NCI-H1694 (cell line): ENCODE measurements at regions not wholly inside any gene's neighbourhood (a gene's known extent, or its start where the extent isn't known, plus 50 kb on each side); places are given as distances from the start of the nearest gene placed in this dataset.
"Not testable (repeated sequence)": the region's sequence is repeated elsewhere in the genome, so short reads cannot be mapped to it uniquely, and the experiment has no call there.

Source experiments
- DNase-seq: peaks from one replicate; lab custom pipeline; 2025; lab: John Stamatoyannopoulos, UW

DNA sequence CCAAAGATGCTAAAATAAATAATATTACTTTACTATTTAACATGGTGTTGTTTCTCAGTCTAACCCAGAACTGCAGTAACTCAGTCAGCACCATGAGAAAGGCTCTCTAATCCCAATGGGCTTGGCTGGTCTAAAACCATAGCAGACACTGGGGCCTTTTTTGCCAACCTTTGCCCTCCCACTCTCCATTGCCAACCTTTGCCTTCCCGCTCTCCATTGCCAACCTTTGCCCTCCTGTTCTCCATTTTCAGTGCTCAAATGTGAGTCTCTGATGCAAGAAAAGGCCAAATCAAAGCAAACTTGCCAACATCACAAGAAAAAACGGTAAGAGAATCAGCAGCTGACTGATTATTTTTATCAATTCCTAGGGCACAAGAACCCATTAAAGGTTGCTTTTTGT lies 1681.2 kb downstream of the SLITRK5 start:
- no peak for DNase-seq

DNA sequence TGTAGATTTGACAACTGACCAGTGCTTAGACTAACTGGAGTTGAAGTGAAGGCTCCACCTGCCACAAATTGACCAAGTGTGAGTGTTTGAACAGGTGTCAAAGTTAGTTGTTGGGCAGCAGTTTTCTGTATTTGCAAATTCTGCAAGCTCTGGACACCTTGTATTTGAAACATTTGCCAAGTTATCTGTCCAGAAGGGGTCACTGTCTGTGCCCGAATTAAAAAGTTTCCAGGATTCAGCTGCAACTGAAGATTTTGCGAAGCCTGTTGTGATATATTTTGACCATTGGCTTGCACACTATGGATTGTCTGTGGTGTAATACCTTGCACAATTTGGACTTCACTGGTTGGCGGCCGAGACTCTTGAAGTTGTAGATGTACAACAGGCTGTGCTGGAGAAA lies 1690.7 kb downstream of the SLITRK5 start:
- no peak for DNase-seq

DNA sequence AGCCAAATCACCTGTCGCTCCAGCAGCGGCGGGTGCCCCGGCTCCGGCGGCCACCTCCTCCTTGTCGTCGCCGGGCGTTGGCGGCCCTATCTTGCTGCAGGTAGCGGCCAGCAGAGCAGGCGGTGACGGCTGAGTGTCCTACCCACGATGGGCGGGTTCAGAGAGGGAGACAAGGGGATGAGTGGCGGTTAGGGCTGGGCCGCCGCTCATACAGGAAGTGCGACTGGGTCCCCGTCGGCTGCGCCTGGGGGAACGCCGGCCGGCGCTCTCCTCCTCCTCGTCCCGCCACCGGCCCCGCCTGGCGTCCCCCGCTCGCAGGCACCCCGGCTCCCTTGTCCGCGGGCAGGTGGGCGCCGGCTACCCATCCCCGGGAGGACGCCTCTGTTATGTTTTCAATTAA lies 1692.0 kb downstream of the SLITRK5 start:
- no peak for DNase-seq

DNA sequence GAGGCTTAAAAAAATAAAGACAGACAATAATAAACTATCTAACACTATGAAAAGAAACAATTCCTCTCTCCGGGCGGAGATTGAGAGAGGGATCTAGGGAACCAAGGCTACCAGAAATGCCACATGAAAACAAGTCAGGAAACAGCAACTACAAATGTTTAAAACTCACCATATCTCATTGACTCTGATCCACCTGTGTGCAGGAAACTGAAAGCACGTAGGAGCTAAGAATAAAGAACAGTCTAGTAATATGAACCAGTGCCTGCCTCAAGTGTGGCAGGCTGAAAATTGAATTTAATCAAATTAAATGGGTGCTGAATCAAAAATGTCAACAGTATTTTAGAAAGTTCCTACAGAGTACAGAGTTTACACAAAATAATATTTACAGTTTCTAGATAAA lies 1701.0 kb downstream of the SLITRK5 start:
- DNase-seq, result no peak

DNA sequence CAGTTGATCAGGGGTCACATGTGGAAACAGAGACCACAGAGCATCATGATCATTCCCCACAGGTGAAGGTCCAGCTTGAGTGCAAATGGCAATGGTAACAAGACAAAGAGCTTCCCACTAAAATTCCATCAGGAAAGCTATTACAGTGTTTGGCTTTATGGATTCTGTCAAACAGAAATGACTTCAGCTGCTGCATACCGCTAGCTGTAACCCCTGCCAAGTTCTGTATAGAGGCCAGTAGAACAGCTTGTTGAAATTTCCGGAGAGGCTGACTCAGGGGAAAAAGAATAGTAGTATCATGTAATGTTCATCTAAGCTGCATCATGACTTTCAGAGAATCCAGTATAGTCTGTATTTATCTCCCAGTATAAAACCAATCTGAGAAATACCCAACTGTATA lies 1704.7 kb downstream of the SLITRK5 start:
- DNase-seq, result no peak

DNA sequence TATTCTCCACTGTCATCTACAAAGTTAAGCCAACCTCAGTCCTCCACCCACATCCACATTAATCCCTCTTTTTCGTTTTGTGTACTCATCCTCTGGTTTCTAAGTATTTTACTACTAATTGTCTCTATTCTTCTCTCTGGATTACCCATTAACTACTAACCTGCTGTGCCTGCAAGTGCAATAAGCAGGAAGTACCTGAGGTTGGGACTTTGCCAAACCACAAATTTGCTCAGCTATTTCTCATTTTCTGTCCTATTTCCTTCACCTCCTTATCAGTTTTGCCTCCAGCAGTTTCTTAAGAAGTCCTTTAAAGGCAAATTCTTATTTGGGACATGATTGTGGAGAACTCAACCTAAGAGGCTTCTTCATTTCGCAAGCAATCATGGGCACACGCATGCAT lies 1708.9 kb downstream of the SLITRK5 start:
- no peak for DNase-seq

DNA sequence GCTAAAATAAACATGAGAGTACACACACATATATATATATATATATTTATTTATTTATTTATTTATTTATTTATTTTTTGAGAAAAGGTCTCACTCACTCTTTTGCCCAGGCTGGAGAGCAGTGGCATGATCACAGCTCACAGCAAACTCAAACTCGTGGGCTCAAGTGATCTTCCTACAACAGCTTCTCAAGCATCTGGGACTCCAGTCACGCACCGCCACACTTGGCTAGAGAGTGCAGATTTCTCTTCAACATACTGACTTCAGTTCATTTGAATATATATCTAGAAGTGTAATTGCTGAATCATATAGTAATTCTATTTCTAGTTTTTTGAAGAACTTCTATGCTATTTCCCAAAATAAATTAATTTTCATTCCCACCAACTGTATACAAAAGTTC lies 1711.8 kb downstream of the SLITRK5 start:
- DNase-seq, result no peak

DNA sequence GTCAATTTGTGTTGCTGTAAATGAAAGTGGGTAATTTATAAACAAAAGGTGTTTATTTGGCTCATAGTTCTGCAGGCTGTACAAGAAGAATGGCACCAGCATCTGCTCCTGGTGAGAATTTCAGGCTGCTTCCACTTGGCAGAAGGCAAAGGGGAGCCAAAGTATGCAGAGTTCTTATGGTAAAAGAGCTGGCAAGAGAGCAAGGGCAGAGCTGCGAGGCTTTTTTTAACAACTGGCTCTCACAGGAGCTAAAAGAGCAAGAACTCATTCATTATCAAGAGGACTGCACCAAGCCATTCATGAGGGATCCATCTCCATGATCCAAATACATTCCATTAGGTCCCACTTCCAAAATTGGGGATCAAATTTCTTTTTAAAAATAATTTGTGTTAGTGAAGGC lies 1712.7 kb downstream of the SLITRK5 start:
- DNase-seq, result no peak

DNA sequence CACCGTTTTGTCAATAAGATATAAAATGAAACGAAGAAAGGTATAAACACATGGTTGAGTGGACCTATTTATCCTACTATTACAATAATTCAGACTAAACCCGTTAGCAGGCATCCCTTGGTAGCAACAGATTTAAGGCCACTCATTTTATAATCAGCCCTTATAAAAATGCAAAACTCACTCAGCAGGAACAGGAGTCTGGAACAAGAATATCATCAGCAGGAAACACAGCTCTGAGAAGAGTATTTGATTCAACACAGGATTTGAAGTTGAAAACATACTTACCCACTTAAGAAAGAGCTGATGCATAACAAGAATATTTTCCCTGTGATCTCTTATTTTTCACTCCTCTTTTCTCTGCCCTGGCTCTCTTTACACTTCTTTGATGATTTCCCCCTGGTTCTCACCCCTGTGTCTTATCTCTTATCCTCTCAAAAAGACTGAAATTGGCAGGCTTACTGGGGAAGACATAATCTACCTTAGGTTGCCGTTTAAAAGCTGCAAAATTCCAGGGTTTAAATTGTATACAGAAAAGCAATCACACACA lies 1722.7 kb downstream of the SLITRK5 start:
- DNase-seq, result no peak

DNA sequence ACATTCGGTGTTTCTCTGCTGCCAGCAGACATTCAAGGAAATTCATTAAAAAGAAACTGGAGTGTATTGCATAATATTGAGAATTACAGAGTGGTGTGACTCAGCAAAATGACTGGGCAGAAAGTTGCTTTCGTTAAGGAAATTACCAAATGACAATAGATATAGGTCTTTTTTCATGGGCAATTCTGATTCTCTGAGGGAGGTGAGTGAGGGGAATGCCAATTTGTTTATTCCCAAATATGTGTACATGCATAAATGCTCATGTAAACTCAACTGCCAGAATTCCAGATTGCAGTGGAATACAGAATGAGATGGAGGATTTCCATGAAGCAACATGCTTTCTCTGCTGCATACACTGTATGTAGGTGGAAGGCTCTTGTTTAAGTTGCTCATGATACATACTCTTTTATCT lies 1730.1 kb downstream of the SLITRK5 start:
- DNase-seq, result no peak

DNA sequence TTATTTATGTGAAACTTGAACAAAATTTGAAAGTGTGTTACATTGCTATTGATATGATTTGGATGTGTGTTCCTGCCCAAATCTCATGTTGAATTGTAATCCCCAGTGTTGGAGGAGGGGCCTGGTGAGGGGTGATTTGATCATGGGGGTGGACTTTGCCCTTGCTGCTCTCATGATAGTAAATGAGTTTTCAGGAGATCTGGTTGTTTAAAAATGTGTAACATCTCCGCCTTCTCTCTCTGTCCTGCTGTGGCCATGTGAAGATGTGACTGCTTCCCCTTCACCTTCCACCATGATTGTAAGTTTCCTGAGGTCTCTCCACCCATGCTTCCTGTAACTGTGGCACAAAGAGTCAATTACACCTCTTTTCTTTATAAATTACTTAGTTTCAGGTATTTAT lies 1731.0 kb downstream of the SLITRK5 start:
- DNase-seq, result no peak

DNA sequence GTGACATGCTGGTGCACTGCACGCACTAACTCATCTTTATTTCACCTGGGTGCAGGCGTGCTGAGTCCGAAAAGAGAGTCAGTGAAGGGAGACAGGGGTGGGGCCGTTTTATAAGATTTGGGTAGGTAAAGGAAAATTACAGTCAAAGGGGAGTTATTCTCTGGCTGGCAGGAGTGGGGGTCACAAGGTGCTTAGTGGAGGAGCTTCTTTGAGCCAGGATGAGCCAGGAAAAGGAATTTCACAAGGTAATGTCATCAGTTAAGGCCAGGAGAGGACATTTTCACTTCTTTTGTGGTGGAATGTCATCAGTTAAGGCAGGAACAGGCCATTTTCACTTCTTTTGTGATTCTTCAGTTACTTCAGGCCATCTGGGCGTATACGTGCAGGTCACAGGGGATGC lies 1734.9 kb downstream of the SLITRK5 start:
- not testable (repeated sequence) for DNase-seq

DNA sequence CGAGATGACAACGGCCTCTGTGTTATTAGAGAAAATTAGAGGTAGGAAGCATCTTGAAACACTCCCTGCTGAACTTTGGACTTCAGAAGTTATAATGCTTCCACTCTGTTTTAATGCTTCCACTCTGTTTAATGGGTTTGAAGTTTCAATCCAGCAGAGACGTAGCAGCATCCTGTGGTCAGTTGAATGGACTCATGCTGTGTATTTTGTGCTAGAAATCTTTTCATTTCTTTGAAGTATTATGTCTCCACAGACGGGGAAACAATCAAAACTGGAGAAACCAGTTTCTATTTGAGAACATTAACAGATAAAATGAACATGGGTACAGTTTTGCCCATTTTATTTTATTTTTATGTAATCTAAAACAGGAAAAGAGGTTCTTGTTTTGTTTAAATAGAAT lies 1736.2 kb downstream of the SLITRK5 start:
- DNase-seq, result no peak

DNA sequence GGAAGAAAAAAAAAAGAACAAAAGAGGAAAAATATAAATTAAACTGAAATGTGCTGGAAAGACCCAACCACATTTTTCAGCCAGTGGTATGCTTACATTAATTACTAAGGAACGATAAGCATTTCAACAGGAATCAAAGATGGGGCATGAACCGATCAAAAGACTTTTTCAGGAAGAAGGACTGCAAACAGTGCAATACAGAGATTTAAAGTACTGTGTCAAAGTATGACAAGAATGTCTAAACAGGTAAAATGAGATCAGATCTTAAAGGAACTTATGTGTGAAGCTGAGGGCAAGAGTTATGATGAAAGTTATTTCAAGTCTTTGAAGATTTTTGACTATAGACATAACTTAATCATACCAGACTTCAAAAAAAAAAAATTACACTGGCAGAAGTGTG lies 1761.8 kb downstream of the SLITRK5 start:
- DNase-seq, result no peak

DNA sequence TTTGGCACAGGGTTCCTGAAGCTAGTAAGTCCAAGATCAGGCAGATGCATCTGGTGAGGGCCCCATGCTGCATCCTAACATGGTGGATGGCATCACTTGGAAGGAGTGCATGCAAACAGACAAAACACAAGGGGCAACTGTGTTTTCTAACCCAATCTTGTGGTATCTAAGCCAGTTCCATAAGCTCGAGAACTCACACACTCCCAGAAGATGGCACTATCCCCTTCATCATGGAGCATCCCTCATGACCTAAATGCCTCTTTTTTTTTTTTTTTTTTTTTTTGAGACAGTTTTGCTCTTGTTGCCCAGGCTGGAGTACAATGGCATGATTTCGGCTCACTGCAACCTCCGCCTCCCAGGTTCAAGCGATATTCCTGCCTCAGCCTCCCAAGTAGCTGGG lies 1763.5 kb downstream of the SLITRK5 start:
- not testable (repeated sequence) for DNase-seq

DNA sequence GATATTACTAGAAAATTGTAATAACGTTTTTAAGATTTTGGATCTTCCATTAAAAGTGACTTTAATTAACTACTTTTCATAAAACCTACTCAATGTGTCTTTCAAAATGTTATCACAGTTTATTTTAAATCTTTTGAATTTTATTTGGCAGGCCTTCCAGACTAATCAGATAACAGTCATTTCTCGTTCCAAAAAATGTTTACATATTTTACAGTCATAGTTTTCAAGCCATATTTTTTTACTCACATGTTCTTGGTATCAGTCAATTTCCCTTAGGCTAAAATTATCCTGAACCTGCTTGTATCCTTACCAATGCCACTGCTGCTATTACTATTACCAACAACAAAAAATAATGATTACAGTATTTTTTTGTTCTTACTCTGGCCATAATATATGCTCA lies 1783.5 kb downstream of the SLITRK5 start:
- DNase-seq, result no peak

DNA sequence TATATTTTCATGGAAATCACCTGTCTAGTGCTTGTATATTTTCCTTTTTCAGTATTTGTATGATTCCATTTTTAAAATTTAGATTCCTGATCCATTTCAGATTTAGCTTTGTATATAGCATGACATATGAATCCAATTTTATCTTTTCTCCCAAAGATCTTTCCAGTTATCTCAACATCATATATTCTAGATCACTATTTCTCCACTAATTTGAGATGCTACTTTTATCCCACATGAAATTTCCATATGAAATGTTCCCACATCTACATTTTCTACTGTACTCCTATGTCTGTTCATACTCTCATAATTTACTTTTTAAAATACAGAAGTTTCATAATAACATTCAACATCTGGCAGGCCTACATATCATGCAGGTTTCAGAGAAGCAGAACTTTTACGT lies 1784.1 kb downstream of the SLITRK5 start:
- no peak for DNase-seq

DNA sequence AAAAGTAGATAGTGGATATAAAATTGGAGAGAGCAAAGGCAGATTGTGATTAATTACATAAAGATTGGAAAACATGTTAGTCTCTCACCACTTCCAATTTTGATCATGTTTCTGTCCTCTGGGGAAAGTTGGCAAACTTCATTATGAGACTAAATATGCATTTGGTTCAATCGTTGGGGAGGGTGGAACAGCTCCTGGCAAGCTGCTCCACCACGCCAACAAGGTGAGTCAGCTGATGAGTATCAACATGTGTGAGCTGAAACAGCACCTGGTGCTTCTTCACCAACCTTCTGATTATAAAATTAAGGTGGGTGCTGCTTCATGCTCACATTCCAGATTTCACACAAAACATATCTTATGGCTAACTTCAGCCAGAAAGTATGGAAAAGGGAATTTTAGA lies 1784.6 kb downstream of the SLITRK5 start:
- no peak for DNase-seq

DNA sequence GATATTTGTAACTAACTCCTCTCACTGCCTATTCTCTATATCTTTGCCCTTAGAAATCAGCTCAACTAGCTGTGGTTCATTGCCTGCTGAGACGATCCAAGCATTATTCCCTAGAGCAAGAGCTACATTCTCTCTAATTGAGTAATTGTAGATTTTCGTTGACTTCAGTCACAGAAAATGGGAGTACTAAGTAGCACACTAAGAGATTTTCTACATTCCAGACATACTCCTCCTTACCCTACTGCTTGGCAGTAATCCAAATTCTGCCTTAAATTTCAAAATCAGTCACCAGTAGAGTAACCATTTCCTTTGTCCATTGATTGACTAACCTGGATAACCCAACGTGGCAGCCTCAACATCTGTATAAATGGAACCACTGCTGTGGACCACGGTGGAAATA lies 1786.8 kb downstream of the SLITRK5 start:
- no peak for DNase-seq

DNA sequence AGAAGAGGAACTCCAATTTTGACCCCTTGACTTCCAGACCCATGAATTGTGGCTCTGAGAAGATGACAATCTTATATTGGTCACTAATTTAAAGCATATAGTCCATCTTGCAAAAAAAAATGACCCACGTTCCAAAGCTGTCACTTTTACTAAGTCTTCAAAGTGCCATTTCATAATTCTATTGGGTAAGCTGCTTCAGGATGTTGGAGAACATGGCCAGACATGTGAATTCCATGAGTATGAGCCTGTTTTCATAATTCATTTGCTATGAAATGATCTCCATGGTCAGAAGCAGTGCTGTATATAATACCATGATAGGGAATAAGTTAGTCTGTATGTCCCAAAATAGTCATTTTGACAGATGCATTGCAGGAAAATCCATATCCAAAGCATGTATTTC lies 1787.3 kb downstream of the SLITRK5 start:
- DNase-seq, result no peak

DNA sequence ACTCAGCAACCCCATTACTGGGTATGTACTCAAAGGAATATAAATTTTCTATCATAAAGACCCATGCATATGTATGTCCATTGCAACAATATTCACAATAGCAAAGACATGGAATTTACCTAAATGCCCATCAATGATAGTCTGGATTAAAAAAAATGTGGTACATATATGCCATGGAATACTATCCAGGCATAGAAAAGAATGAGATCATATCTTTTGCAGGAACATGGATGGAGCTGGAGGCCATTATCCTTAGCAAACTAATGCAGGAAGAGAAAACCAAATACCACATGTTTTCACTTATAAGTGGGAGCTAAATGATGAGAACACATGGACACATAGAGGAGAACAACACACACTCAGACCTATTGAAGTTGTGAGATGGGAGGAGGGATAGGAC lies 1789.7 kb downstream of the SLITRK5 start:
- not testable (repeated sequence) for DNase-seq

DNA sequence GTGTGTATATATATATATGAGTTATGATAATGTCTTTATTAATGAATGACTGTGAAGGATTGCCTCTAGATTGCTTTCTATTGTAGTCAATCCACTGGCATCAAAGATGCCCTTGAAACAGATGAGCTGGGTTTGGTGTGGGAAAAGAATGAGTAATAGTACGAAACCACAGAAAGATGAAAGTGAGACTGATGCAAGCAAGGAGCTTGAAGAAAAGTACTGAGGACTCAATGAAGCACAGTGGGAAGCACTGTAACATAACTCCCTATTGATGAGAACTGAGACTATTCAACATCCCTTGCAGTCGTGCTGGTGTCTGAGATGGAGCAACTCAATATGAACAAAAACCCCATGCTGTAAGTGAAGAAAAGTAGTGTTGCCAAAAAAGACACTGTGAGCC lies 1794.2 kb downstream of the SLITRK5 start:
- DNase-seq, result no peak

DNA sequence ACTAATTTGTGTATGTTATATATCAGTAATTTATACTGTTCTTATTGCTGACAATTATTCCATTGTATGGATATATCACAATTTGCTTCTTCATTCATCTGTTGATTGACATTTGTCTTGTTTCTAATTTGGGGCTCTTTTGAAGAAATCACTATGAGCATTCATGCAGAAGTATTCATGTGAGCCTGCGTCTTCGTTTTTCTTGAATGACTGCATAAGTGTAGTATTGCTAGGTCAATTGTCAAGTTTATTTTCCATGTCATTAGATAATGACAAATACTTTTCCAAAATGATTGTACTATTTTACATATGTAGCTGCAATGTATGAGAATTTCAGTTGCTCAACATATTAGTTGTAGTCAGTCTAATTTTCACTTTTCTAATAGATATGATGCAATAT lies 1796.9 kb downstream of the SLITRK5 start:
- DNase-seq, result no peak

DNA sequence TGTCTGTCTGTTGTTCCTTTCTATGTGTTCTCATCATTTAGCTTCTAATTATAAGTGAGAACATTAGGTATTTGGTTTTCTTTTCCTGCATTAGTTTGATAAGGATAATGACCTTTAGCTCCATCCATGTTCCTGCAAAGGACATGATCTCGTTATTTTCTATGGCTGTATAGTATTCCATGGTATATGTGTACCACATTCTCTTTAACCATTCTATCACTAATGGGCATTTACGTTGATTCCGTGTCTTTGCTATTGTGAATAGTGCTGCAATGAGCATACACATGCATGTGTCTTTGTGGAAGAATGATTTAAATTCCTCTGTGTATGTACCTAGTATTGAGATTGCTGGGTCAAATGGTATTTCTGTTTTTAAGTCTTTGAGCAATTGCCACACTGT lies 1799.7 kb downstream of the SLITRK5 start:
- no peak for DNase-seq

DNA sequence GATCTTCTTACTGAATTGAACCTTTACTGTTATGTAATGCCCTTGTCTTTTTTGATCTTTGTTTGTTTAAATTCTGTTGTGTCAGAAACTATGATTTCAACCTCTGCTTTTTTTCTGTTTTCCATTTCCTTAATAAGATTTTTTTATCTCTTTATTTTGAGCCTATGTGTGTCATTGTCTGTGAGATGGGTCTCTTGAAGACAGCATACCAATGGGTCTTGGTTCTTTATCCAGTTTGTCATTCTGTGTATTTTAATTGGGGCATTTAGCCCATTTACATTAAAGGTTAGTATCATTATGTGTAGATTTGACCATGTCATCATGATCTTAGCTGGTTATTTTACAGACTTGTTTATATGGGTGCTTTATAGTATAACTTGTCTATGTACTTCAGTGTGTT lies 1803.3 kb downstream of the SLITRK5 start:
- DNase-seq, result no peak
